Fibroblast of villous mesenchyme (primary cell): ENCODE measurements at regions not wholly inside any gene's neighbourhood (a gene's known extent, or its start where the extent isn't known, plus 50 kb on each side); places are given as distances from the start of the nearest gene placed in this dataset.

Experiments used
- DNase-seq: peaks from one replicate; pipeline ENCODE4 v3.0.0-alpha.2; 2010; ENCODE audit warnings: low read depth
- H3K4me3 ChIP-seq: 2 replicates; pipeline ENCODE4 v1.5.1; 2011; ENCODE audit warnings: low read depth, mild to moderate bottlenecking, low read length
- CTCF ChIP-seq: IDR thresholded peaks from 2 replicates; pipeline ENCODE4 v1.5.1; 2012; ENCODE audit warnings: low read depth, mild to moderate bottlenecking, low read length; ENCODE audit not compliant: insufficient read depth

GRCh38 chr5:172581315-172581714 lies 59.7 kb upstream of the NEURL1B start:
- TF ChIP-seq CTCF, result no peak
- DNase-seq, result no peak
- H3K4me3 ChIP-seq, result no peak overlapping the region

- H3K4me3 ChIP-seq, result no peak overlapping the region
- no peak for TF ChIP-seq CTCF
- no peak for DNase-seq
Measured at GRCh38 chr5:172579403-172579990, 61.6 kb upstream of the NEURL1B start.

DNA sequence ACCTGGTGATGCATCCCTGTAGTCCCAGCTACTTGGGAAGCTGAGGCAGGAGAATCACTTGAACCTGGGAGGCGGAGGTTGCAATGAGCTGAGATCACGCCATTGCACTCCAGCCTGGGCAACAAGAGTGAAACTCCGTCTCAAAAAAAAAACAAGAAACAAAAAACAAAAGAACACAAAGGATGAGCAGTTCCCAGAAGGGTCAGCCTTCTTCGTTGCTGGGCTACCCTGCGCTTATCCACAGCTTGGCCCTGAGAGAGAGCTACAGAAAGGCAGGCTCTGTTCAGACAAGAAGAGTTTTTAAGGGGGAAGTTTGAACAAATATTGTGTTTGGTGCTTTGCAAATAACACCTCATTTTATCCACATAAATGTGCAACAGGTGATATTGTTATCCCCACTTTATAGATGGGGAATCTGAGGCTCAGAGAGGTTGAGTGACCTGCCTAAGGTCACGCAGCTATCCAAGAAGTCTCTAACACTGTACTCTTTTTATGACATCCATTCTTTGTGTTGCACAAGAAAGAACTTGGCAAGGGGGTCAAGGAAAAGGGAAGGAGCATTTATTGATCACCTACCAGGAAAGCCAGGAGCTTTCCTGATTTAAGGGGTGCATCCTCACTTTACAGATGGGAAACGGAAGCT lies 63.7 kb upstream of the NEURL1B start:
- TF ChIP-seq CTCF, result no peak
- DNase-seq, result no peak
- no peak overlapping the region for H3K4me3 ChIP-seq

DNA sequence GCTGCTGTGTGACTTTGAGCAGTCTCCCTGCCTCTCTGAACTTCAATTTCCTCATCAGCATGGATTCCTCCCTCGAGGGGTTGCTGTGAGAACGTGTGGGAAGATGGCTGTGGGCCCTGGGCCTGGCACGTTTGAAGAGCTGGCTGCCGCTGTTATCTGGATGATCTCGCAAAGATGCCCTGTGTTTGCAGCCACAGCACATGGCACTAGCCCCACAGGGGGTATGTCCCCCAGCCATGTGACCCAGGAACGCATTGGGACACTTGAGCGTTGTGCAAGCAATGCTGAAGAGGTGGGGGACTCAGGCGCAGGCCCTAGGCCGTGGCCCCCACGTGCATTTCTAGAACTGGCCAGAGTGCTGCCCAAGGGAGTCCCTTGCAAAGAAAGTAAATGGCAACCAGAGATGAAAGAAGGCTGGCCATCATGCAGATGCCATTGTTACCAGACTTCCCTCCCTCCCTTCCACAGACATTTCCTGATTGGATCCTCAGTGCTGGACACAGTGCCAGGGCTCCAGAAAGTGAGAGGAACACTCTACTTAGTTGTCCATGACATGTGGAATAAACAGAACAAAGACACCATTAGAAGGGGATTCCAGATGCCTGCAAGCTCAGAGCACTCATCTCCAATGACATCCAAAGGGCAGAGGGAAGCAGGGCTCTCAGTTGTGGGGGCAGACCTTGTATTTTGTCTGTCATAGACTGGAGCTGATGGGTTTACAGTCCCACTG lies 65.1 kb upstream of the NEURL1B start:
- no peak for TF ChIP-seq CTCF
- no peak for DNase-seq
- H3K4me3 ChIP-seq, result no peak overlapping the region

DNA sequence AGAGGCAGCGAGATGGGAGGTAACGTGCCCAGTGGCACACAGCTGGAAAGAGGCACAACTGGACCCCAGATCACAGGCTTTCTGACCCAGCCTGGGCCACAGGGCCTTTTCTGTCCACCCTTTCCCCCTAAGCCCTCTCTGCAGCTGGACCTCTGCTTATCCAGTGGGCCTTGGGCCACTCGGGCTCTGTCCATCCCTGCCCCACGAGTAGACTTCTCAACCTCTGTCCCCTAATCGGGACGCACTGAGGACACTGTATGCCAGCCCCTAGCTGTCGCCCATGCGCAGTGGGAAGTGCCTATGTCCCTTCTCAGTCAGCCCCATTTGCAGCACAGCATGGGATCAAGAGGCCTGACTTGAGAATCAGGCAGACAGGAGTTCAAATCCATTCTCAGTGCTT lies 65.6 kb upstream of the NEURL1B start:
- H3K4me3 ChIP-seq, result no peak overlapping the region
- TF ChIP-seq CTCF, result no peak
- no peak for DNase-seq

- H3K4me3 ChIP-seq, result no peak overlapping the region
- TF ChIP-seq CTCF, result no peak
- DNase-seq, result no peak
Measured at GRCh38 chr5:172574871-172575223, 66.2 kb upstream of the NEURL1B start.
